ENCODE measurements at regions not wholly inside any gene's neighbourhood (a gene's known extent, or its start where the extent isn't known, plus 50 kb on each side); places are given as distances from the start of the nearest gene placed in this dataset.

DNA sequence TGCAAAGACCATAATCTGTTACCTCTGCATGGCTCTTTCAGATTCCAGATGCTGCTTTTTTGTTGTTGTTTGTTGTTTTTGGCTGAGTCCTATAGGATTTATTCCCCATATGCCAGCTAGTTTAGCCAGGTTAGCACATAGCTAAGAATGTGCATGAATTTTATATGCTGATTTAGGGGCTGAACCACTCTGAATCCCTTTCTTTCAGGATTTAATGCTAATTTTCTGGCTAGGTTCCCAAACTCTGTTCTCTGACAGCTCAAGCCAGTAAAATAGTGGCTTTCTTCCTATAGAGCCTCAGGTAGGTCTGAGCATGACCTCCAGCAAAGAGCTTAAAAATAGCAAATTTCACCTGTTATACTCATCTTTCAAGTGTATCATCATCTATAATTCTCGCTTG is 521.4 kb downstream of the CAAP1 start:
- TF ChIP-seq, protein P1, sequence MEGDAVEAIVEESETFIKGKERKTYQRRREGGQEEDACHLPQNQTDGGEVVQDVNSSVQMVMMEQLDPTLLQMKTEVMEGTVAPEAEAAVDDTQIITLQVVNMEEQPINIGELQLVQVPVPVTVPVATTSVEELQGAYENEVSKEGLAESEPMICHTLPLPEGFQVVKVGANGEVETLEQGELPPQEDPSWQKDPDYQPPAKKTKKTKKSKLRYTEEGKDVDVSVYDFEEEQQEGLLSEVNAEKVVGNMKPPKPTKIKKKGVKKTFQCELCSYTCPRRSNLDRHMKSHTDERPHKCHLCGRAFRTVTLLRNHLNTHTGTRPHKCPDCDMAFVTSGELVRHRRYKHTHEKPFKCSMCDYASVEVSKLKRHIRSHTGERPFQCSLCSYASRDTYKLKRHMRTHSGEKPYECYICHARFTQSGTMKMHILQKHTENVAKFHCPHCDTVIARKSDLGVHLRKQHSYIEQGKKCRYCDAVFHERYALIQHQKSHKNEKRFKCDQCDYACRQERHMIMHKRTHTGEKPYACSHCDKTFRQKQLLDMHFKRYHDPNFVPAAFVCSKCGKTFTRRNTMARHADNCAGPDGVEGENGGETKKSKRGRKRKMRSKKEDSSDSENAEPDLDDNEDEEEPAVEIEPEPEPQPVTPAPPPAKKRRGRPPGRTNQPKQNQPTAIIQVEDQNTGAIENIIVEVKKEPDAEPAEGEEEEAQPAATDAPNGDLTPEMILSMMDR (IDR thresholded peaks at IDR 0.05; ENCODE audit: low read depth, low read length, poor library complexity, severe bottlenecking): no peak
- no peak for TF ChIP-seq EZH2phosphoT487 (IDR thresholded peaks at IDR 0.05; ENCODE audit: borderline replicate concordance, low read length)
